ENCODE measurements at regions not wholly inside any gene's neighbourhood (a gene's known extent, or its start where the extent isn't known, plus 50 kb on each side); places are given as distances from the start of the nearest gene placed in this dataset.

DNA sequence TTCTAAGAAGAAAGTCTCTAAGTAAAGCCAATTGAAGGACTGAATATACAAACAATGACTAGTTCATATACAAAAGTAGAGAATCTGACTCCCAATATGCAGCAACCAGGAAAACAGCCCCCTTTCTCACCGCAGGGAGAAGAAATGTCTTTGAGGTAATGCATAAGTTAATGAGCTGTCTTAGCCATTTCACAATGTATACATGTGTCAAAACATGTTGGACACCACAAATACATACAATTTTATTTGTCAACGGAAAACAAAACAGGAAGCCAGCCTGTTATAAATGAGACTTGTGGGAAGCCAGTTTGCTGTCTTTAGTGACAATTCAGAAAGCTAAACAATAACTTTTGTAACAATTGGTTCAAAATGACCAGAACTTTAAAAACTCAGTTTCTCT is 389.2 kb downstream of the CBLN2 start:
- TF ChIP-seq, protein P1, sequence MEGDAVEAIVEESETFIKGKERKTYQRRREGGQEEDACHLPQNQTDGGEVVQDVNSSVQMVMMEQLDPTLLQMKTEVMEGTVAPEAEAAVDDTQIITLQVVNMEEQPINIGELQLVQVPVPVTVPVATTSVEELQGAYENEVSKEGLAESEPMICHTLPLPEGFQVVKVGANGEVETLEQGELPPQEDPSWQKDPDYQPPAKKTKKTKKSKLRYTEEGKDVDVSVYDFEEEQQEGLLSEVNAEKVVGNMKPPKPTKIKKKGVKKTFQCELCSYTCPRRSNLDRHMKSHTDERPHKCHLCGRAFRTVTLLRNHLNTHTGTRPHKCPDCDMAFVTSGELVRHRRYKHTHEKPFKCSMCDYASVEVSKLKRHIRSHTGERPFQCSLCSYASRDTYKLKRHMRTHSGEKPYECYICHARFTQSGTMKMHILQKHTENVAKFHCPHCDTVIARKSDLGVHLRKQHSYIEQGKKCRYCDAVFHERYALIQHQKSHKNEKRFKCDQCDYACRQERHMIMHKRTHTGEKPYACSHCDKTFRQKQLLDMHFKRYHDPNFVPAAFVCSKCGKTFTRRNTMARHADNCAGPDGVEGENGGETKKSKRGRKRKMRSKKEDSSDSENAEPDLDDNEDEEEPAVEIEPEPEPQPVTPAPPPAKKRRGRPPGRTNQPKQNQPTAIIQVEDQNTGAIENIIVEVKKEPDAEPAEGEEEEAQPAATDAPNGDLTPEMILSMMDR (IDR thresholded peaks at IDR 0.05; ENCODE audit: low read depth, low read length, missing control alignments) = no peak
- DNase-seq (ENCODE audit: extremely low read depth, low read depth) = no peak
- no peak overlapping the region for H3K4me3 ChIP-seq (replicated peaks; ENCODE audit: low read depth, low read length)

DNA sequence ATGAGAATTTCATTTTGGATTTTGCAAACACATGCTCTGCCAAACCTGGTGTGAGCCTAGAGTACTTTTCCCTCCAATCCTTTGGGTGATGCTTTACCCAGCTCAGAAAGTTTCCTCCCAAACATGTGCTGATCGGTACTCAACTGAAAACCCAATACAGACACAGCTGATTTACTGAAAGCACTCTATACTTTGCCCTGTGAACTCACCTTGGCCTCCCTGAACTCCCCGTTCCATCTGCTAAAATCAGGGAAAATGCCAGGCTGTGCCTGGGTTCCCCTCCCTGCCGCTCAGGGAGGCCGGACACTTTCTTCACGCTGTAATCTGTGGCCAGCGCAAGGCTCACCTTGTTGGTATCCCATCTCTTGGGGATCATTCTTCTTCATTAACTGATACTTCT is 391.2 kb downstream of the CBLN2 start:
- TF ChIP-seq, protein P1 (IDR thresholded peaks at IDR 0.05; ENCODE audit: low read depth, low read length, missing control alignments) = no peak
- no peak overlapping the region for H3K4me3 ChIP-seq (replicated peaks; ENCODE audit: low read depth, low read length)

DNA sequence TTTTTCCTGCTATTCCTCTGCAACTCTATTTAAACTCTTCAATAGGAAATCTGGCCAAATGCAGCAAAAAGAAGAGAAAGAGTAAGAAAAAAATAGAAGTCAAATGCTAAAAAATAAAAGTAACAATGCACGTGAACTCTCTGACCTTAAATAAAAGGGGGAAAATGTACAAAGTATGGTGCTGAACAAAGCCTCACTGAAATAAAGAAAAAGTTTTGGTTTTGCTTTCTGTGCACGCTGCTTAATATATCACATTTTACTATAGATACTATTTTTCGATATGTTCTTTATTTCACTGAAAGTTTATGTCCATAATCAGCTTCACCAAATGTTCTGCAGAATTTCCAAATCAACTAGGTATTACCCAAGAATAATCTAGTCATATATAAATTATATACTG is 396.3 kb downstream of the CBLN2 start:
- no peak overlapping the region for H3K4me3 ChIP-seq (replicated peaks; ENCODE audit: low read depth, low read length)
- DNase-seq (ENCODE audit: extremely low read depth, low read depth) = no peak
- TF ChIP-seq, protein P1 (IDR thresholded peaks at IDR 0.05; ENCODE audit: low read depth, low read length, missing control alignments) = no peak

More for the DNA sequence above, 391.2 kb downstream of the CBLN2 start:
- no peak for DNase-seq (ENCODE audit: extremely low read depth, low read depth)

DNA sequence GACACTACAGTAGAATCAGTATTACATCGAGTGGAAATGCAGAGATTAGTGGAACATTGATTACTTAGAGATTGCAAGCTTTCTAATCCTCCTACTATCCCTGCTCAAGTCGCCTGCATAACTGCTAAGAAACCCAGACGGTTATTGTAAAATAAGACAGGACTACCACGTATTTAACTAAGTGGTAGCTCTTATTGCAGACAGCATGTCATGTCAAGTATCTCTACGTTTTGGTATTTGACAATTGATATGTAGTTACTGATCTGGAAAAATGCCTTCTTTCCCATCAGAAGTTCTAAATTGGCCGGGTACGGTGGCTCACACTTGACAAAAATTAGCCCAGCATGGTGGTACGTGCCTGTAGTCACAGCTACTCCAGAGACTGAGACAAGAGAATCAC is 404.1 kb downstream of the CBLN2 start:
- no peak overlapping the region for H3K4me3 ChIP-seq (replicated peaks; ENCODE audit: low read depth, low read length)
- TF ChIP-seq, protein P1 (IDR thresholded peaks at IDR 0.05; ENCODE audit: low read depth, low read length, missing control alignments) = no peak
- DNase-seq (ENCODE audit: extremely low read depth, low read depth) = no peak

DNA sequence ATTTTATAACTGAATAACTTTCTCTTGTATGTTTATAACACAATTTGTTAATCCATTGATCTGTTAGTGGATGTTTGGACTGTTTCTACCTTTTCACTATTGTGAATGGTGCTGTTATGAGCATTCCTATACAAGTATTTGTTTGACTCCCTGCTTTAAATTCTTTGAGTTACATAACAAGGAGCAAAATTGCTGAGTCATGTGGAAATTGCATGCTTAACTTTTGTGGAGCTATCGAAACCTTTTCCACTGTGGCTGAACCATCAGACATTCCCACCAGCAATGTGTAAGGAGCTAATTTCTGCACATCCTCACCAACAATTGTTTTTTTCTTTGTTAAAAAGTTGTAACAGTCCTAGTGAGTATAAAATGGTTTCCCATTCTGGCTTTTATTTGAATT is 415.5 kb downstream of the CBLN2 start:
- DNase-seq (ENCODE audit: extremely low read depth, low read depth) = no peak
- TF ChIP-seq, protein P1 (IDR thresholded peaks at IDR 0.05; ENCODE audit: low read depth, low read length, missing control alignments) = no peak
- H3K4me3 ChIP-seq (replicated peaks; ENCODE audit: low read depth, low read length) = no peak overlapping the region

DNA sequence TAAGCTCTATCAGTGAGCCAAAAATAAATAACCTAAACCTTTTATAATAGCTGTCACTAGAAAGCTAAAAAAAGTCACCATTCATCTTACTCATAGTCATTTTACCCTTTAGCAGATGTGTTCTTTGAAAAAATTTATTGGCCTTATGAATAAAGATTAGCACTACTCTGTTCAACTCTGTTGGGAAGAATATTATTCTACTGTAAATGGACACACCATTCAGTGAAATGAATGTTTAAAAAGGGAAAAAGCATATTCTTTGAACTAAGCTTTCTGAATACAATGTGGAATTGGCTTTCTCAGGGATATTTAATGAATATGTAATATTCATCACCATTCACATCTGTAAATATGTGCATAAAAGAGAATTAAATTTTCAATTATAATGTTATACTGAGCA is 422.0 kb downstream of the CBLN2 start:
- TF ChIP-seq, protein P1 (IDR thresholded peaks at IDR 0.05; ENCODE audit: low read depth, low read length, missing control alignments) = no peak
- no peak overlapping the region for H3K4me3 ChIP-seq (replicated peaks; ENCODE audit: low read depth, low read length)
- DNase-seq (ENCODE audit: extremely low read depth, low read depth) = no peak

DNA sequence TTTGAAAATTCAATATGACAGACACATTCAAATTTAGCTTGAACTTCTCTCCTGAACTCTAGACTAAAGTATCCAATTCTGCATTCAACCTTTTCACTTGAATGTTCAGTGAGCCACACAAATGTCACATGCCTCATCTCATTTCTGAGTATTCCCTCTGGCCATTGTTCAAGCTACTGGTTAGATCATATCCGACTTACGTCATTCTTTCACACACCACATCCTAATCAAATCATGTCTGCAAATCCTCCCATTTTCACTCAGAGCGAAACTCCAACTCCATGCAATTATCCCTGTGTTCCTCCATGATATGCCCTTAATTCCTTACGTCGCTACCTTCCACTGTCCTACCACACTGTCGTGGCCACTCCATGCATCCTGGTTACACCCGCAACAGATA is 425.1 kb downstream of the CBLN2 start:
- TF ChIP-seq, protein P1 (IDR thresholded peaks at IDR 0.05; ENCODE audit: low read depth, low read length, missing control alignments) = no peak
- no peak overlapping the region for H3K4me3 ChIP-seq (replicated peaks; ENCODE audit: low read depth, low read length)
- no peak for DNase-seq (ENCODE audit: extremely low read depth, low read depth)
